NCI-H146 (cell line): ENCODE measurements at regions not wholly inside any gene's neighbourhood (a gene's known extent, or its start where the extent isn't known, plus 50 kb on each side); places are given as distances from the start of the nearest gene placed in this dataset.
A peak's percentile ranks its signal among the peaks of the same experiment; 100 is the strongest.
"Not testable (repeated sequence)": the region's sequence is repeated elsewhere in the genome, so short reads cannot be mapped to it uniquely, and the experiment has no call there.

Source experiments
- DNase-seq: peaks from one replicate; lab custom pipeline; 2025; lab: John Stamatoyannopoulos, UW

GRCh38 chr3:90069748-90070147, 962.3 kb downstream of the EPHA3 start:
- DNase-seq, result no peak

GRCh38 chr3:90076136-90076535, 968.7 kb downstream of the EPHA3 start:
- DNase-seq, result no peak

- peak; percentile 40 for DNase-seq
Observed at GRCh38 chr3:90080988-90081387, 973.6 kb downstream of the EPHA3 start.

GRCh38 chr3:90086297-90086696, 978.9 kb downstream of the EPHA3 start:
- not testable (repeated sequence) for DNase-seq

GRCh38 chr3:90087703-90088102, 980.3 kb downstream of the EPHA3 start:
- no peak for DNase-seq

GRCh38 chr3:90091549-90091948, 984.1 kb downstream of the EPHA3 start:
- DNase-seq, result peak; percentile 86

GRCh38 chr3:90092994-90093393, 985.6 kb downstream of the EPHA3 start:
- DNase-seq, result peak; percentile 42

GRCh38 chr3:90095811-90096210, 988.4 kb downstream of the EPHA3 start:
- no peak for DNase-seq

- no peak for DNase-seq
Observed at GRCh38 chr3:90099493-90099892, 992.1 kb downstream of the EPHA3 start.

GRCh38 chr3:90102146-90102545, 994.7 kb downstream of the EPHA3 start:
- DNase-seq, result no peak

- DNase-seq, result no peak
Observed at GRCh38 chr3:90121326-90121725, 1013.9 kb downstream of the EPHA3 start.

- no peak for DNase-seq
Observed at GRCh38 chr3:90128391-90128790, 1021.0 kb downstream of the EPHA3 start.

GRCh38 chr3:90129730-90130129, 1022.3 kb downstream of the EPHA3 start:
- DNase-seq, result no peak

- no peak for DNase-seq
Observed at GRCh38 chr3:90132197-90132596, 1024.8 kb downstream of the EPHA3 start.

- no peak for DNase-seq
Observed at GRCh38 chr3:90134090-90134489, 1026.7 kb downstream of the EPHA3 start.

GRCh38 chr3:90136456-90137191, 1029.2 kb downstream of the EPHA3 start:
- DNase-seq, result no peak

GRCh38 chr3:90145094-90145860, 1037.9 kb downstream of the EPHA3 start:
- no peak for DNase-seq

- no peak for DNase-seq
Observed at GRCh38 chr3:90180096-90180495, 1072.7 kb downstream of the EPHA3 start.

GRCh38 chr3:90180543-90180942, 1073.1 kb downstream of the EPHA3 start:
- no peak for DNase-seq

- DNase-seq, result peak; percentile 37
Observed at GRCh38 chr3:90182291-90182976, 1075.0 kb downstream of the EPHA3 start.

- DNase-seq, result no peak
Observed at GRCh38 chr3:90184861-90185260, 1077.4 kb downstream of the EPHA3 start.

- DNase-seq, result not testable (repeated sequence)
Observed at GRCh38 chr3:90197383-90197782, 1090.0 kb downstream of the EPHA3 start.

GRCh38 chr3:90202931-90203330, 1095.5 kb downstream of the EPHA3 start:
- not testable (repeated sequence) for DNase-seq
